ENCODE measurements at regions not wholly inside any gene's neighbourhood (a gene's known extent, or its start where the extent isn't known, plus 50 kb on each side); places are given as distances from the start of the nearest gene placed in this dataset.

DNA sequence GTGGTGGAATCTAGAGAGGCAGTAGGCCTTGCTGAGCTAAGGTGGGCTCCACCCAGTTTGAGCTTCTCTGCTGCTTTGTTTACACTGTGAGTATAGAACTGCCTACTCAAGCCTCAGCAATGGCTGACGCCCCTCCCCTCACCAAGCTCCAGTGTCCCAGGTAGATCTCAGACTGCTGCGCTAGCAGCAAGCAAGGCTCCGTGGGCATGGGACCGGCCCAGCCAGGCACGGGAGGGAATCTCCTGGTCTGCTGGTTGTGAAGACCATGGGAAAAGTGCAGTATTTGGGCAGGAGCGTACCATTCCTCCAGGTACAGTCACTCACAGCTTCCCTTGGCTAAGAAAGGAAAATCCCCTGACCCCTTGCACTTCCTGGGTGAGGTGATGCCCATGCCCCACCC, 407.1 kb downstream of the ZPLD1 start:
- H3K9me3 ChIP-seq = no peaks in the 10 kb centered on the region
- no peak overlapping the region for H3K4me3 ChIP-seq
- no peaks in the 10 kb centered on the region for H3K4me1 ChIP-seq (ENCODE audit: control insufficient read depth in 1 of 2, low read depth in 2 of 2)
- no peak for ATAC-seq (ENCODE audit: insufficient number of reproducible peaks, low FRiP score, low read depth)
- no peaks in the 10 kb centered on the region for H3K36me3 ChIP-seq
- no peaks in the 10 kb centered on the region for H3K27me3 ChIP-seq (replicated peaks; ENCODE audit: insufficient read depth)
- no peak for DNase-seq (ENCODE audit: low spot score)
- TF ChIP-seq, protein P1, sequence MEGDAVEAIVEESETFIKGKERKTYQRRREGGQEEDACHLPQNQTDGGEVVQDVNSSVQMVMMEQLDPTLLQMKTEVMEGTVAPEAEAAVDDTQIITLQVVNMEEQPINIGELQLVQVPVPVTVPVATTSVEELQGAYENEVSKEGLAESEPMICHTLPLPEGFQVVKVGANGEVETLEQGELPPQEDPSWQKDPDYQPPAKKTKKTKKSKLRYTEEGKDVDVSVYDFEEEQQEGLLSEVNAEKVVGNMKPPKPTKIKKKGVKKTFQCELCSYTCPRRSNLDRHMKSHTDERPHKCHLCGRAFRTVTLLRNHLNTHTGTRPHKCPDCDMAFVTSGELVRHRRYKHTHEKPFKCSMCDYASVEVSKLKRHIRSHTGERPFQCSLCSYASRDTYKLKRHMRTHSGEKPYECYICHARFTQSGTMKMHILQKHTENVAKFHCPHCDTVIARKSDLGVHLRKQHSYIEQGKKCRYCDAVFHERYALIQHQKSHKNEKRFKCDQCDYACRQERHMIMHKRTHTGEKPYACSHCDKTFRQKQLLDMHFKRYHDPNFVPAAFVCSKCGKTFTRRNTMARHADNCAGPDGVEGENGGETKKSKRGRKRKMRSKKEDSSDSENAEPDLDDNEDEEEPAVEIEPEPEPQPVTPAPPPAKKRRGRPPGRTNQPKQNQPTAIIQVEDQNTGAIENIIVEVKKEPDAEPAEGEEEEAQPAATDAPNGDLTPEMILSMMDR (IDR thresholded peaks at IDR 0.05) = no peak
- H3K27ac ChIP-seq = no peak overlapping the region

DNA sequence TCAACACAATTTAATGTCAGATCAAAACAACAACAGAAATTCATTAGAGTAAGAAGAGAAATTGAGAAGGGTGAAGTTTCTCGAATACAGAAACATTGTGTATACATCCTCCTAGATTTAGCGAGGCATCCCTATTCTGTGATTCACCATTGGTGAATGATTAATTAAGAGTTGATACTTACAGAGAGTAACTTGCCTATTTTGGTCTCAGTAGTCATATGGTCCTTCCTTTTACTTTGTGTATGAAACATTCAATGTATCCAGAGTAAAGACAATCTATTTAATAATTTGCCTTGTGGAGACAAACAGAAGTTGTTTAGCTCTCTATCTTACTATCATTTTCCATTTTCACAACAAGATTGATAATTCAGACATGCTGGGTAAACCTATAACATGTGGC, 432.0 kb downstream of the ZPLD1 start:
- Histone ChIP-seq H3K36me3 (no peaks in the 10 kb centered on the region), H3K27me3 (replicated peaks; ENCODE audit: insufficient read depth) (no peaks in the 10 kb centered on the region), H3K9me3 (no peaks in the 10 kb centered on the region), H3K27ac (no peak overlapping the region), H3K4me3 (no peak overlapping the region), H3K4me1 (ENCODE audit: control insufficient read depth in 1 of 2, low read depth in 2 of 2) (no peaks in the 10 kb centered on the region)
- ATAC-seq (ENCODE audit: insufficient number of reproducible peaks, low FRiP score, low read depth) (no peak), DNase-seq (ENCODE audit: low spot score) (no peak)
- TF ChIP-seq, protein P1 (IDR thresholded peaks at IDR 0.05) = no peak

DNA sequence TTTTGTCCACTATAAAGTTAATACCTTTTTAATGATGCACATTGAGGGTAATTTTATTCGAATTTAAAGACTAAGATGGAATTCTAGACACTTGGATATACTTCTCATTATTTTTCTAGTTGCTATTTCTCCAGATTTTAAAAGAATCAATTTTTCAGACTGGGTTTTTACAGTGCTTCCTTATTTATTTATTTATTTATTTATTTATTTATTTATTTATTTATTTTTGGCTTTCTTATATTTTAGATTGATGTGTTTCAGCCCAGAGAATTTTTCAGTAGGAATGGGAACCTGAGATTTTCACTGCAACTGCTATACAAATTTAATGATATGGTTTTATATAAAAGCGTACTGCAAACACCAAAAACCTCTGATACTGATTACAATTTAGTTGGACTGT, 448.7 kb downstream of the ZPLD1 start:
- DNase-seq (ENCODE audit: low spot score) (no peak), ATAC-seq (ENCODE audit: insufficient number of reproducible peaks, low FRiP score, low read depth) (no peak)
- TF ChIP-seq, protein P1 (IDR thresholded peaks at IDR 0.05) = no peak
- Histone ChIP-seq H3K4me3 (no peak overlapping the region), H3K4me1 (ENCODE audit: control insufficient read depth in 1 of 2, low read depth in 2 of 2) (no peaks in the 10 kb centered on the region), H3K36me3 (no peaks in the 10 kb centered on the region), H3K9me3 (no peaks in the 10 kb centered on the region), H3K27me3 (replicated peaks; ENCODE audit: insufficient read depth) (no peaks in the 10 kb centered on the region), H3K27ac (no peak overlapping the region)

DNA sequence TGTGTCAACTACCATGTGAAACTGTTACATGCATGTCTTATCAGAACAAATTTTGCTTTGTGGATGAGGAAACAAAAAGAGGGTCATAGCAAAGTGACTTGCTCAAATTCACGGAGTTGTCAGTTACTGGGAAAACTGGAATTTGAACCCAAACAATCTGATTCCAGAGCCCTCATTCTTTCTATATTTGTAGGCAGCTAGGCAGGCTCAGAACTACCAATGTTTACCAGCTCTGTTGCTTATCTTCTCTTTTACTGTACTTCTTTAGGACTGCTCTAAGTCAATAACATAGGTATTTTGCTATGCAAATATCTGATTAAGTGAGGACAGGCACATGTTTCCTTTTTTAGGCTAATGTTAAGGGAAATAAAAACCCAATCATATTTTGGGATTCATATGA, 450.5 kb downstream of the ZPLD1 start:
- no peaks in the 10 kb centered on the region for H3K36me3 ChIP-seq
- no peak for DNase-seq (ENCODE audit: low spot score)
- no peaks in the 10 kb centered on the region for H3K27me3 ChIP-seq (replicated peaks; ENCODE audit: insufficient read depth)
- H3K4me1 ChIP-seq (ENCODE audit: control insufficient read depth in 1 of 2, low read depth in 2 of 2) = no peaks in the 10 kb centered on the region
- no peak overlapping the region for H3K4me3 ChIP-seq
- TF ChIP-seq, protein P1 (IDR thresholded peaks at IDR 0.05) = no peak
- no peak for ATAC-seq (ENCODE audit: insufficient number of reproducible peaks, low FRiP score, low read depth)
- H3K9me3 ChIP-seq = no peaks in the 10 kb centered on the region
- no peak overlapping the region for H3K27ac ChIP-seq

DNA sequence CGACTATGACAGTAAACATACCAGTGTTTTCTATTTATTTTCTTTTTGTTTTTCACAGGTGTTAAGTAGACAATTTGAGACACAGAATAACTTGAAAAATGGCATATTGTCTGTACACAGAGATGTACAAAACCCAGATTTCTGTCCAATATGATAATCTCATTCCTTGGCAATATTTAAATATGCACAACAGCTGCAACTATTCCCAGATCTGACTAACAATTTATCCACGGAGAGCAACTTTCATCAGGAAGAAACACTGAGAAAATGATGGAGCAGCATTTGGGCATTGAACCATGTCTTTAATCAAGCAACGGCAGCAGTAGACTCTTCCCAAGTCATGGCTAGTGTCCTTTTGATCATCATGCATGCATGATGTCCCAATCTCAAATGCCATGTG, 452.6 kb downstream of the ZPLD1 start:
- Histone ChIP-seq H3K4me3 (no peak overlapping the region), H3K27me3 (replicated peaks; ENCODE audit: insufficient read depth) (no peaks in the 10 kb centered on the region), H3K27ac (no peak overlapping the region), H3K4me1 (ENCODE audit: control insufficient read depth in 1 of 2, low read depth in 2 of 2) (no peaks in the 10 kb centered on the region), H3K36me3 (no peaks in the 10 kb centered on the region), H3K9me3 (no peaks in the 10 kb centered on the region)
- DNase-seq (ENCODE audit: low spot score) (no peak), ATAC-seq (ENCODE audit: insufficient number of reproducible peaks, low FRiP score, low read depth) (no peak)
- TF ChIP-seq, protein P1 (IDR thresholded peaks at IDR 0.05) = no peak

Data from thoracic aorta (tissue), 2 donors.